ENCODE measurements at regions not wholly inside any gene's neighbourhood (a gene's known extent, or its start where the extent isn't known, plus 50 kb on each side); places are given as distances from the start of the nearest gene placed in this dataset.

- Histone ChIP-seq H3K9me3 (ENCODE audit: control insufficient read depth in 2 of 2, insufficient read depth in 1 of 2, low read length in 1 of 2) (no peaks in the 10 kb centered on the region), H3K4me3 (ENCODE audit: low read length in 2 of 2) (no peak overlapping the region), H3K27me3 (ENCODE audit: control insufficient read depth in 2 of 2, insufficient read depth in 1 of 2, low read length in 1 of 2) (no peaks in the 10 kb centered on the region), H3K36me3 (ENCODE audit: control insufficient read depth in 2 of 2, insufficient read depth in 2 of 2, low read length in 1 of 2) (no peaks in the 10 kb centered on the region), H3K27ac (ENCODE audit: low read depth in 1 of 2, low read length in 1 of 2) (no peak overlapping the region), H3K4me1 (ENCODE audit: control insufficient read depth in 2 of 2, insufficient read depth in 2 of 2, low read length in 2 of 2) (no peaks in the 10 kb centered on the region)
- DNase-seq (ENCODE audit: low read depth in 6 of 9, low spot score in 9 of 9): no peak
- WGBS: 92% methylated on average over 4 of the region's 4 CpGs
These were observed 64.0 kb upstream of the CHRM3 start for GRCh38 chr1:239322369-239322768.

- DNase-seq (ENCODE audit: low read depth in 6 of 9, low spot score in 9 of 9): no peak
- 98% methylated on average over 1 of the region's 1 CpG for WGBS
- Histone ChIP-seq H3K4me1 (ENCODE audit: control insufficient read depth in 2 of 2, insufficient read depth in 2 of 2, low read length in 2 of 2) (no peaks in the 10 kb centered on the region), H3K9me3 (ENCODE audit: control insufficient read depth in 2 of 2, insufficient read depth in 1 of 2, low read length in 1 of 2) (no peaks in the 10 kb centered on the region), H3K36me3 (ENCODE audit: control insufficient read depth in 2 of 2, insufficient read depth in 2 of 2, low read length in 1 of 2) (no peaks in the 10 kb centered on the region), H3K27me3 (ENCODE audit: control insufficient read depth in 2 of 2, insufficient read depth in 1 of 2, low read length in 1 of 2) (no peaks in the 10 kb centered on the region), H3K27ac (ENCODE audit: low read depth in 1 of 2, low read length in 1 of 2) (no peak overlapping the region), H3K4me3 (ENCODE audit: low read length in 2 of 2) (no peak overlapping the region)
These were observed 64.5 kb upstream of the CHRM3 start for GRCh38 chr1:239321877-239322276.

- 97% methylated on average over 1 of the region's 1 CpG for WGBS
- no peak overlapping the region for H3K27ac ChIP-seq (ENCODE audit: low read depth in 1 of 2, low read length in 1 of 2)
- DNase-seq (ENCODE audit: low read depth in 6 of 9, low spot score in 9 of 9): no peak
- no peaks in the 10 kb centered on the region for H3K27me3 ChIP-seq (ENCODE audit: control insufficient read depth in 2 of 2, insufficient read depth in 1 of 2, low read length in 1 of 2)
- no peak overlapping the region for H3K4me3 ChIP-seq (ENCODE audit: low read length in 2 of 2)
- no peaks in the 10 kb centered on the region for H3K36me3 ChIP-seq (ENCODE audit: control insufficient read depth in 2 of 2, insufficient read depth in 2 of 2, low read length in 1 of 2)
- no peaks in the 10 kb centered on the region for H3K4me1 ChIP-seq (ENCODE audit: control insufficient read depth in 2 of 2, insufficient read depth in 2 of 2, low read length in 2 of 2)
- H3K9me3 ChIP-seq (ENCODE audit: control insufficient read depth in 2 of 2, insufficient read depth in 1 of 2, low read length in 1 of 2): no peaks in the 10 kb centered on the region
These were observed 68.4 kb upstream of the CHRM3 start for GRCh38 chr1:239317948-239318347.

GRCh38 chr1:239315631-239316217 lies 70.6 kb upstream of the CHRM3 start:
- no peaks in the 10 kb centered on the region for H3K4me1 ChIP-seq (ENCODE audit: control insufficient read depth in 2 of 2, insufficient read depth in 2 of 2, low read length in 2 of 2)
- H3K4me3 ChIP-seq (ENCODE audit: low read length in 2 of 2): no peak overlapping the region
- no peaks in the 10 kb centered on the region for H3K36me3 ChIP-seq (ENCODE audit: control insufficient read depth in 2 of 2, insufficient read depth in 2 of 2, low read length in 1 of 2)
- 93% methylated on average over 3 of the region's 3 CpGs for WGBS
- no peaks in the 10 kb centered on the region for H3K9me3 ChIP-seq (ENCODE audit: control insufficient read depth in 2 of 2, insufficient read depth in 1 of 2, low read length in 1 of 2)
- no peak for DNase-seq (ENCODE audit: low read depth in 6 of 9, low spot score in 9 of 9)
- H3K27ac ChIP-seq (ENCODE audit: low read depth in 1 of 2, low read length in 1 of 2): no peak overlapping the region
- H3K27me3 ChIP-seq (ENCODE audit: control insufficient read depth in 2 of 2, insufficient read depth in 1 of 2, low read length in 1 of 2): no peaks in the 10 kb centered on the region

- DNase-seq (ENCODE audit: low read depth in 6 of 9, low spot score in 9 of 9): no peak
- Histone ChIP-seq H3K27me3 (ENCODE audit: control insufficient read depth in 2 of 2, insufficient read depth in 1 of 2, low read length in 1 of 2) (no peaks in the 10 kb centered on the region), H3K4me3 (ENCODE audit: low read length in 2 of 2) (no peak overlapping the region), H3K27ac (ENCODE audit: low read depth in 1 of 2, low read length in 1 of 2) (no peak overlapping the region), H3K9me3 (ENCODE audit: control insufficient read depth in 2 of 2, insufficient read depth in 1 of 2, low read length in 1 of 2) (no peaks in the 10 kb centered on the region), H3K4me1 (ENCODE audit: control insufficient read depth in 2 of 2, insufficient read depth in 2 of 2, low read length in 2 of 2) (no peaks in the 10 kb centered on the region), H3K36me3 (ENCODE audit: control insufficient read depth in 2 of 2, insufficient read depth in 2 of 2, low read length in 1 of 2) (no peaks in the 10 kb centered on the region)
- 90% methylated on average over 5 of the region's 5 CpGs for WGBS
These were observed 75.0 kb upstream of the CHRM3 start for GRCh38 chr1:239311331-239311730.

- H3K27ac ChIP-seq (ENCODE audit: low read depth in 1 of 2, low read length in 1 of 2): no peak overlapping the region
- no peaks in the 10 kb centered on the region for H3K4me1 ChIP-seq (ENCODE audit: control insufficient read depth in 2 of 2, insufficient read depth in 2 of 2, low read length in 2 of 2)
- no peaks in the 10 kb centered on the region for H3K36me3 ChIP-seq (ENCODE audit: control insufficient read depth in 2 of 2, insufficient read depth in 2 of 2, low read length in 1 of 2)
- DNase-seq (ENCODE audit: low read depth in 6 of 9, low spot score in 9 of 9): peak in 5 of 9 donors; percentile 1 to 39 (median 23)
- no peak overlapping the region for H3K4me3 ChIP-seq (ENCODE audit: low read length in 2 of 2)
- no peaks in the 10 kb centered on the region for H3K27me3 ChIP-seq (ENCODE audit: control insufficient read depth in 2 of 2, insufficient read depth in 1 of 2, low read length in 1 of 2)
- WGBS: 45% methylated on average over 6 of the region's 6 CpGs
- no peaks in the 10 kb centered on the region for H3K9me3 ChIP-seq (ENCODE audit: control insufficient read depth in 2 of 2, insufficient read depth in 1 of 2, low read length in 1 of 2)
These were observed 77.6 kb upstream of the CHRM3 start for GRCh38 chr1:239308701-239309333.

- H3K4me3 ChIP-seq (ENCODE audit: low read length in 2 of 2): no peak overlapping the region
- H3K4me1 ChIP-seq (ENCODE audit: control insufficient read depth in 2 of 2, insufficient read depth in 2 of 2, low read length in 2 of 2): no peaks in the 10 kb centered on the region
- no peak overlapping the region for H3K27ac ChIP-seq (ENCODE audit: low read depth in 1 of 2, low read length in 1 of 2)
- no peak for DNase-seq (ENCODE audit: low read depth in 6 of 9, low spot score in 9 of 9)
- WGBS: 68% methylated on average over 2 of the region's 2 CpGs
- H3K27me3 ChIP-seq (ENCODE audit: control insufficient read depth in 2 of 2, insufficient read depth in 1 of 2, low read length in 1 of 2): no peaks in the 10 kb centered on the region
- H3K36me3 ChIP-seq (ENCODE audit: control insufficient read depth in 2 of 2, insufficient read depth in 2 of 2, low read length in 1 of 2): no peaks in the 10 kb centered on the region
- no peaks in the 10 kb centered on the region for H3K9me3 ChIP-seq (ENCODE audit: control insufficient read depth in 2 of 2, insufficient read depth in 1 of 2, low read length in 1 of 2)
These were observed 78.5 kb upstream of the CHRM3 start for GRCh38 chr1:239307886-239308285.

- DNase-seq (ENCODE audit: low read depth in 6 of 9, low spot score in 9 of 9): no peak
- no peaks in the 10 kb centered on the region for H3K4me1 ChIP-seq (ENCODE audit: control insufficient read depth in 2 of 2, insufficient read depth in 2 of 2, low read length in 2 of 2)
- H3K27ac ChIP-seq (ENCODE audit: low read depth in 1 of 2, low read length in 1 of 2): no peak overlapping the region
- H3K36me3 ChIP-seq (ENCODE audit: control insufficient read depth in 2 of 2, insufficient read depth in 2 of 2, low read length in 1 of 2): no peaks in the 10 kb centered on the region
- no peaks in the 10 kb centered on the region for H3K27me3 ChIP-seq (ENCODE audit: control insufficient read depth in 2 of 2, insufficient read depth in 1 of 2, low read length in 1 of 2)
- 97% methylated on average over 5 of the region's 5 CpGs for WGBS
- no peaks in the 10 kb centered on the region for H3K9me3 ChIP-seq (ENCODE audit: control insufficient read depth in 2 of 2, insufficient read depth in 1 of 2, low read length in 1 of 2)
- no peak overlapping the region for H3K4me3 ChIP-seq (ENCODE audit: low read length in 2 of 2)
These were observed 79.9 kb upstream of the CHRM3 start for GRCh38 chr1:239306426-239306825.

- WGBS: 93% methylated on average over 9 of the region's 9 CpGs
- Histone ChIP-seq H3K27ac (ENCODE audit: low read depth in 1 of 2, low read length in 1 of 2) (no peak overlapping the region), H3K36me3 (ENCODE audit: control insufficient read depth in 2 of 2, insufficient read depth in 2 of 2, low read length in 1 of 2) (no peaks in the 10 kb centered on the region), H3K4me1 (ENCODE audit: control insufficient read depth in 2 of 2, insufficient read depth in 2 of 2, low read length in 2 of 2) (no peaks in the 10 kb centered on the region), H3K4me3 (ENCODE audit: low read length in 2 of 2) (no peak overlapping the region), H3K9me3 (ENCODE audit: control insufficient read depth in 2 of 2, insufficient read depth in 1 of 2, low read length in 1 of 2) (no peaks in the 10 kb centered on the region), H3K27me3 (ENCODE audit: control insufficient read depth in 2 of 2, insufficient read depth in 1 of 2, low read length in 1 of 2) (no peaks in the 10 kb centered on the region)
- no peak for DNase-seq (ENCODE audit: low read depth in 6 of 9, low spot score in 9 of 9)
These were observed 83.1 kb upstream of the CHRM3 start for GRCh38 chr1:239303289-239303688.

Data from thymus (tissue), 11 donors.